NB4 (cell line): ENCODE measurements at regions not wholly inside any gene's neighbourhood (a gene's known extent, or its start where the extent isn't known, plus 50 kb on each side); places are given as distances from the start of the nearest gene placed in this dataset.
"Not testable (repeated sequence)": the region's sequence is repeated elsewhere in the genome, so short reads cannot be mapped to it uniquely, and the experiment has no call there.

ENCODE experiments used
- DNase-seq: peaks from one replicate; pipeline ENCODE4 v3.0.0; 2010; ENCODE audit warnings: low read depth
- H3K4me3 ChIP-seq: one replicate; pipeline ENCODE4 v1.5.1; 2011; ENCODE audit warnings: mild to moderate bottlenecking, low read depth, low read length, moderate library complexity
- CTCF ChIP-seq: IDR thresholded peaks from one replicate; pipeline ENCODE4 v1.5.1; 2012; ENCODE audit warnings: low read depth, low read length
- MYC ChIP-seq: IDR thresholded peaks from 2 replicates; pipeline ENCODE4 v1.6.1; 2011; ENCODE audit warnings: low read depth, low read length
- POLR2A ChIP-seq: IDR thresholded peaks from 2 replicates; pipeline ENCODE4 v1.6.1; 2011; ENCODE audit warnings: mild to moderate bottlenecking; ENCODE audit not compliant: insufficient read length; ENCODE audit errors: extremely low read depth
- TF ChIP-seq, protein P1 (sequence below): IDR thresholded peaks from 2 replicates; pipeline ENCODE4 v1.6.1; 2011; ENCODE audit warnings: low read depth, low read length

- TF ChIP-seq POLR2A (no peak), MYC (no peak), CTCF (no peak)
- TF ChIP-seq, protein P1, sequence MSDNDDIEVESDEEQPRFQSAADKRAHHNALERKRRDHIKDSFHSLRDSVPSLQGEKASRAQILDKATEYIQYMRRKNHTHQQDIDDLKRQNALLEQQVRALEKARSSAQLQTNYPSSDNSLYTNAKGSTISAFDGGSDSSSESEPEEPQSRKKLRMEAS: no peak
- DNase-seq: no peak
- H3K4me3 ChIP-seq: no peak overlapping the region
These were observed 100.0 kb downstream of the MTERF1 start for GRCh38 chr7:91780521-91780920.

GRCh38 chr7:91784469-91784868 lies 96.0 kb downstream of the MTERF1 start:
- TF ChIP-seq, protein P1: peak; percentile 54
- TF ChIP-seq MYC: no peak
- peak; percentile 49 for DNase-seq
- no peak overlapping the region for H3K4me3 ChIP-seq

GRCh38 chr7:91787931-91788330 lies 92.6 kb downstream of the MTERF1 start:
- no peak for DNase-seq
- no peak for TF ChIP-seq CTCF
- no peak for TF ChIP-seq MYC
- TF ChIP-seq POLR2A: no peak
- TF ChIP-seq, protein P1: no peak

DNA sequence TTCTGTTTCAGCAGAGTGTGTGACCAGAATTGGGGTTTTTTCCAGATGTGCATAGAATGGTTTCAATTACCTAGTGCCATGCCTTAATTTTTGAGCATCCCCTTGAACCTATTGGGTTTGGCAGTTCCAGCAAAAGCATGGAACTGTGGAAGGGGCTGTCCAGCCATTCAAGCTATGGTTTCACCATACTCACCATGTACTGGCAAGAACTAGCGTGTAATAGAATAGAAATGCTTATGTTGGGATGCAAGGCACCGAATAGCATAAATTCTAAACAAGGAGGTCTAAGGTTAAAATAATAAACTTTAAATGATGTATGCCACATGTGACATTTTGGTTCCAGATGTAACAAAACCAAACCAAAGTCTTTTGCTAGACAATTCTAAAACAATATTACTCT lies 91.4 kb downstream of the MTERF1 start:
- no peak overlapping the region for H3K4me3 ChIP-seq
- TF ChIP-seq MYC (no peak), CTCF (no peak), POLR2A (no peak)
- TF ChIP-seq, protein P1: no peak
- no peak for DNase-seq

More at GRCh38 chr7:91787931-91788330, 92.6 kb downstream of the MTERF1 start:
- no peak overlapping the region for H3K4me3 ChIP-seq

- TF ChIP-seq CTCF (no peak), MYC (no peak), POLR2A (no peak)
- TF ChIP-seq, protein P1: no peak
- no peak for DNase-seq
- H3K4me3 ChIP-seq: no peak overlapping the region
These were observed 90.9 kb downstream of the MTERF1 start for GRCh38 chr7:91789558-91789957.

GRCh38 chr7:91790646-91791045 lies 89.9 kb downstream of the MTERF1 start:
- not testable (repeated sequence) for H3K4me3 ChIP-seq, DNase-seq

DNA sequence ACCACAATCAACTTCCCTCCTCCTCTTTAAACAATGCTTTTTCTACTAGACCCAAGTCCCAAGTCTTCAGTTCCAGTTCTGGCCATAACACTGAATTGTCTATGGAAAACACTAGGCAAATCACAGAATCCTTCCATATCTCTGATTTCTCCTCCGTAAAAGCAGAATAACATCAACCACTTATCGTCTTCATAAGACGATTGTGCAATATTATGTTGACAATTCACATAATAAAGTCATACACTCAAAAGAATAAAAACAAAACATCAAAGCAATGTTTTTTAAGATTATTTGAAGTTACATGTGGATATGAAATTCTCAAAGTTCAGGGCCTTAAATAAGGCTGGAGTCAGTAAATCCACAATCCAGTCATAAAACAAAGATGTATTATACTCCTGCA lies 84.4 kb downstream of the MTERF1 start:
- no peak for DNase-seq
- no peak for TF ChIP-seq MYC
- TF ChIP-seq, protein P1: no peak
- TF ChIP-seq POLR2A: no peak
- TF ChIP-seq CTCF: no peak
- H3K4me3 ChIP-seq: no peak overlapping the region
